ENCODE measurements at regions not wholly inside any gene's neighbourhood (a gene's known extent, or its start where the extent isn't known, plus 50 kb on each side); places are given as distances from the start of the nearest gene placed in this dataset.

- no peak overlapping the region for H3K4me2 ChIP-seq (ENCODE audit: low read length)
- no peak overlapping the region for H3K27ac ChIP-seq
- H3K27me3 ChIP-seq (ENCODE audit: control insufficient read depth, insufficient read depth, low read length) = no peaks in the 10 kb centered on the region
- no peaks in the 10 kb centered on the region for H3K36me3 ChIP-seq (ENCODE audit: control insufficient read depth, insufficient read depth, low read length)
- no peaks in the 10 kb centered on the region for H3K9me3 ChIP-seq (ENCODE audit: control insufficient read depth, low read length)
- H2AFZ ChIP-seq = no peak overlapping the region
- H3K79me2 ChIP-seq = no peaks in the 10 kb centered on the region
- no peak overlapping the region for H3K9ac ChIP-seq
- H3K4me3 ChIP-seq (ENCODE audit: low read depth, low read length) = no peak overlapping the region
- no peak for TF ChIP-seq CTCF (IDR thresholded peaks at IDR 0.05)
- H3K4me1 ChIP-seq = no peaks in the 10 kb centered on the region
These were observed 779.7 kb upstream of the LRRC4C start for GRCh38 chr11:42239188-42239587.

- no peak for TF ChIP-seq CTCF (IDR thresholded peaks at IDR 0.05)
- H3K9me3 ChIP-seq (ENCODE audit: control insufficient read depth, low read length) = no peaks in the 10 kb centered on the region
- H2AFZ ChIP-seq = no peak overlapping the region
- no peak overlapping the region for H3K4me2 ChIP-seq (ENCODE audit: low read length)
- no peak overlapping the region for H3K4me3 ChIP-seq (ENCODE audit: low read depth, low read length)
- no peaks in the 10 kb centered on the region for H3K27me3 ChIP-seq (ENCODE audit: control insufficient read depth, insufficient read depth, low read length)
- no peaks in the 10 kb centered on the region for H3K36me3 ChIP-seq (ENCODE audit: control insufficient read depth, insufficient read depth, low read length)
- H3K79me2 ChIP-seq = no peaks in the 10 kb centered on the region
- no peak overlapping the region for H3K27ac ChIP-seq
- H3K9ac ChIP-seq = no peak overlapping the region
- no peaks in the 10 kb centered on the region for H3K4me1 ChIP-seq
These were observed 783.9 kb upstream of the LRRC4C start for GRCh38 chr11:42243385-42243784.

- H3K27me3 ChIP-seq (ENCODE audit: control insufficient read depth, insufficient read depth, low read length) = no peaks in the 10 kb centered on the region
- no peaks in the 10 kb centered on the region for H3K79me2 ChIP-seq
- no peak overlapping the region for H3K4me2 ChIP-seq (ENCODE audit: low read length)
- H3K4me3 ChIP-seq (ENCODE audit: low read depth, low read length) = no peak overlapping the region
- TF ChIP-seq CTCF (IDR thresholded peaks at IDR 0.05) = no peak
- no peaks in the 10 kb centered on the region for H3K36me3 ChIP-seq (ENCODE audit: control insufficient read depth, insufficient read depth, low read length)
- H2AFZ ChIP-seq = no peak overlapping the region
- H3K4me1 ChIP-seq = no peaks in the 10 kb centered on the region
- H3K9ac ChIP-seq = no peak overlapping the region
- H3K9me3 ChIP-seq (ENCODE audit: control insufficient read depth, low read length) = no peaks in the 10 kb centered on the region
- H3K27ac ChIP-seq = no peak overlapping the region
These were observed 784.9 kb upstream of the LRRC4C start for GRCh38 chr11:42244376-42244775.

GRCh38 chr11:42249401-42249800 is 789.9 kb upstream of the LRRC4C start:
- Histone ChIP-seq H3K4me1 (no peaks in the 10 kb centered on the region), H3K4me2 (ENCODE audit: low read length) (no peak overlapping the region), H3K27ac (no peak overlapping the region)

More at GRCh38 chr11:42249401-42249800, 789.9 kb upstream of the LRRC4C start:
- TF ChIP-seq CTCF (IDR thresholded peaks at IDR 0.05) = no peak
- Histone ChIP-seq H3K36me3 (ENCODE audit: control insufficient read depth, insufficient read depth, low read length) (no peaks in the 10 kb centered on the region), H3K4me3 (ENCODE audit: low read depth, low read length) (no peak overlapping the region), H3K27me3 (ENCODE audit: control insufficient read depth, insufficient read depth, low read length) (no peaks in the 10 kb centered on the region), H2AFZ (no peak overlapping the region), H3K9ac (no peak overlapping the region), H3K79me2 (no peaks in the 10 kb centered on the region), H3K9me3 (ENCODE audit: control insufficient read depth, low read length) (no peaks in the 10 kb centered on the region)

Data from parathyroid adenoma (tissue), 2 donors.